ENCODE measurements at regions not wholly inside any gene's neighbourhood (a gene's known extent, or its start where the extent isn't known, plus 50 kb on each side); places are given as distances from the start of the nearest gene placed in this dataset.

- TF ChIP-seq REST (IDR thresholded peaks at IDR 0.05; ENCODE audit: unreplicated experiment) (no peak), ZNF114 (CRISPR knock-in tag; IDR thresholded peaks at IDR 0.05) (no peak)
Measured at GRCh38 chr5:142420561-142421227, 95.9 kb upstream of the SPRY4 start (continued).

GRCh38 chr5:142412581-142412980 lies 87.8 kb upstream of the SPRY4 start:
- Mint-ChIP-seq H3K4me3 (no peak overlapping the region), H3K36me3 (ENCODE audit: low read depth) (peaks cover 5% of the 10 kb centered on the region; the same call in 1 of the 3 replicates), H3K4me1 (peaks cover 10% of the 10 kb centered on the region), H3K27ac (no peak overlapping the region), H3K27me3 (ENCODE audit: insufficient read depth, low read depth, poor library complexity) (peaks cover 4% of the 10 kb centered on the region), H3K9me3 (no peaks in the 10 kb centered on the region)
- H4K20me1 ChIP-seq (replicated peaks; ENCODE audit: insufficient read depth) = no peaks in the 10 kb centered on the region
- H3K27me3 ChIP-seq (ENCODE audit: insufficient read depth) = no peaks in the 10 kb centered on the region
- no peak for ATAC-seq
- H3K4me1 ChIP-seq (ENCODE audit: insufficient read depth) = peaks cover 8% of the 10 kb centered on the region
- no peak overlapping the region for H2AFZ ChIP-seq
- H3K79me2 ChIP-seq (replicated peaks; ENCODE audit: insufficient read depth) = no peaks in the 10 kb centered on the region
- no peak for DNase-seq (ENCODE audit: low spot score)
- 0 out of 2 replicates have a peak, but pooled peaks cover 2% of the 10 kb centered on the region for H3F3A ChIP-seq (replicated peaks; ENCODE audit: low read depth)
- H3K27ac ChIP-seq (ENCODE audit: low read depth) = no peak overlapping the region
- no peak overlapping the region for H3K4me3 ChIP-seq
- no peak overlapping the region for H3K4me2 ChIP-seq
- TF ChIP-seq POLR2AphosphoS5 (IDR thresholded peaks at IDR 0.05; ENCODE audit: low read depth) = no peak
- TF ChIP-seq CTCF (conservative IDR thresholded peaks at IDR 0.05; ENCODE audit: low read depth in 2 of 2) = no peak
- no peak for TF ChIP-seq ZNF114 (CRISPR knock-in tag; IDR thresholded peaks at IDR 0.05)
- no peak for TF ChIP-seq ZNF331 (CRISPR knock-in tag; IDR thresholded peaks at IDR 0.05; ENCODE audit: low read depth)
- no peak for TF ChIP-seq STAT1 (IDR thresholded peaks at IDR 0.05; ENCODE audit: unreplicated experiment)
- no peak for TF ChIP-seq NANOG (IDR thresholded peaks at IDR 0.05; ENCODE audit: borderline replicate concordance)
- H3K9me2 ChIP-seq (ENCODE audit: insufficient read depth) = no peaks in the 10 kb centered on the region
- no peaks in the 10 kb centered on the region; the same call in 1 of the 2 replicates for H3K36me3 ChIP-seq (ENCODE audit: insufficient read depth)
